Adrenal gland (tissue), 9 donors: ENCODE measurements at regions not wholly inside any gene's neighbourhood (a gene's known extent, or its start where the extent isn't known, plus 50 kb on each side); places are given as distances from the start of the nearest gene placed in this dataset.

Experiments used
- DNase-seq, 7 donors: peaks; one replicate each; pipeline ENCODE4 v3.0.0-alpha.2; 2019 to 2020
- H3K27ac ChIP-seq, 5 donors: fragments of 200-600 bp; sonication (generic) in 4 of 5; 1 replicate in 3 of 5; 2 replicates in 2 of 5; pipeline versions ENCODE4 v1.5.1 to v1.8.0; 2016 to 2020; ENCODE audit warnings: mild to moderate bottlenecking in 1 of 5
- H3K27me3 ChIP-seq: fragments of 200-600 bp; 2 replicates; pipeline ENCODE4 v1.8.0; 2021
- H3K36me3 ChIP-seq, 2 donors: fragments of 200-600 bp; replicated peaks in 1 of 2; 1 replicate in 1 of 2; 2 replicates in 1 of 2; pipeline versions ENCODE4 v1.5.1 to v1.8.0; 2018 to 2022
- H3K4me1 ChIP-seq, 2 donors: fragments of 200-600 bp; replicated peaks in 1 of 2; 1 replicate in 1 of 2; 2 replicates in 1 of 2; pipeline versions ENCODE4 v1.5.1 to v1.8.0; 2018 to 2021
- H3K4me3 ChIP-seq, 4 donors: fragments of 200-600 bp; sonication (generic) in 3 of 4; one replicate each; pipeline ENCODE4 v1.5.1; 2016 to 2018
- H3K9me3 ChIP-seq, 3 donors: fragments of 200-600 bp; sonication (generic) in 1 of 3; replicated peaks in 1 of 3; 1 replicate in 2 of 3; 2 replicates in 1 of 3; pipeline versions ENCODE4 v1.5.1 to v1.8.0; 2016 to 2021
- POLR2A ChIP-seq, 2 donors: fragments of 450-650 bp; IDR thresholded peaks; one replicate each; pipeline ENCODE4 v1.6.1; 2017; ENCODE audit warnings: antibody characterized with exemption in 2 of 2, mild to moderate bottlenecking in 2 of 2, moderate library complexity in 1 of 2
- WGBS, 4 donors: extraction: QIAGEN DNeasy Blood & Tissue Kit in 2 of 4; methylation state at CpG; one replicate each; pipeline versions ENCODE4 v1.1.5 to v1.1.7; 2013 to 2017; 5-methylcytosine and 5-hydroxymethylcytosine counted together
- intact Hi-C, 2 donors: fragments of 100-400 bp; cut with DNase I; formaldehyde crosslinking; loops; one replicate each; pipeline versions ENCODE4 v1.14.1 to v1.15.0; 2022 to 2023
- TF ChIP-seq, protein P1 (sequence below), 6 experiments: fragments of 450-650 bp in 4 of 6; fragments of 200-600 bp in 2 of 6; sonication (generic) in 1 of 6; IDR thresholded peaks; 1 replicate in 5 of 6; 2 replicates in 1 of 6; pipeline versions ENCODE4 v1.5.1 to v1.8.0; 2016 to 2021; ENCODE audit warnings: antibody characterized with exemption in 6 of 6, mild to moderate bottlenecking in 2 of 6, moderate library complexity in 1 of 6
- donor health status: healthy with polysubstance abuse.
- donor health status: Bipolar disorder and iron deficiency.
- donor health status: DM: yes; HTN: yes; CAD: no.
- donor health status: DM: no; HTN: no; CAD: no.
- donor health status: DM: no; HTN: no; CAD: no.

DNA sequence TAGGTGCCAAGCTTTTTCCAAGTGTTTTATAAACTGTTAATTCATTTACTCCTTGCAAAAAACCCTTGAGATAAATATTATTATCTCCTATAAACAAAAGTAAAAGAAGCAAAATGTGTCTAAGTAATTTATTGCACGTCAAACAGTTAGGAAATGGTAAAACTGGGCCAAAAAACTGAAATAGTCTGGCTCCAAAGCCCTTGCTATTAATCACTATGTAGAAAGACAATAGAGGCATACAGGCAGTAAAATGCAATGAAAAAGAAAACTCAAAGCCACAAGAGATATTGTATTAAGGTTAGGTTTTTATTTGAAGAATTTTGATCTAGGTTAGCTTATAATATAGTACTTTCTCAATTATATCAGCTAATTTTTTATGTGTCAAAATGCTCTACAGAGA is 457.7 kb downstream of the ANXA1 start:
- Histone ChIP-seq H3K9me3 (no peaks in the 10 kb centered on the region), H3K27me3 (no peaks in the 10 kb centered on the region), H3K4me3 (no peak overlapping the region), H3K4me1 (no peaks in the 10 kb centered on the region), H3K27ac (no peak overlapping the region), H3K36me3 (no peaks in the 10 kb centered on the region)
- no peak for DNase-seq
- WGBS, 4 donors, result 24 to 40% (median 32%) methylated on average over 1 of the region's 1 CpG
- intact Hi-C loops, result no loop called here
- TF ChIP-seq POLR2A (IDR thresholded peaks at IDR 0.05), result no peak
- TF ChIP-seq, protein P1, sequence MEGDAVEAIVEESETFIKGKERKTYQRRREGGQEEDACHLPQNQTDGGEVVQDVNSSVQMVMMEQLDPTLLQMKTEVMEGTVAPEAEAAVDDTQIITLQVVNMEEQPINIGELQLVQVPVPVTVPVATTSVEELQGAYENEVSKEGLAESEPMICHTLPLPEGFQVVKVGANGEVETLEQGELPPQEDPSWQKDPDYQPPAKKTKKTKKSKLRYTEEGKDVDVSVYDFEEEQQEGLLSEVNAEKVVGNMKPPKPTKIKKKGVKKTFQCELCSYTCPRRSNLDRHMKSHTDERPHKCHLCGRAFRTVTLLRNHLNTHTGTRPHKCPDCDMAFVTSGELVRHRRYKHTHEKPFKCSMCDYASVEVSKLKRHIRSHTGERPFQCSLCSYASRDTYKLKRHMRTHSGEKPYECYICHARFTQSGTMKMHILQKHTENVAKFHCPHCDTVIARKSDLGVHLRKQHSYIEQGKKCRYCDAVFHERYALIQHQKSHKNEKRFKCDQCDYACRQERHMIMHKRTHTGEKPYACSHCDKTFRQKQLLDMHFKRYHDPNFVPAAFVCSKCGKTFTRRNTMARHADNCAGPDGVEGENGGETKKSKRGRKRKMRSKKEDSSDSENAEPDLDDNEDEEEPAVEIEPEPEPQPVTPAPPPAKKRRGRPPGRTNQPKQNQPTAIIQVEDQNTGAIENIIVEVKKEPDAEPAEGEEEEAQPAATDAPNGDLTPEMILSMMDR (IDR thresholded peaks at IDR 0.05), result no peak

- intact Hi-C loops, result no loop called here
- no peak for TF ChIP-seq POLR2A (IDR thresholded peaks at IDR 0.05)
- TF ChIP-seq, protein P1 (IDR thresholded peaks at IDR 0.05), result no peak
- Histone ChIP-seq H3K4me3 (no peak overlapping the region), H3K27me3 (no peaks in the 10 kb centered on the region), H3K9me3 (no peaks in the 10 kb centered on the region), H3K36me3 (no peaks in the 10 kb centered on the region), H3K4me1 (peaks cover 0 to 4% of the 10 kb centered on the region in 2 donors), H3K27ac (no peak overlapping the region)
- WGBS, 4 donors, result 56 to 66% (median 62%) methylated on average over 2 of the region's 2 CpGs
- DNase-seq, result no peak
Measured at GRCh38 chr9:73611032-73611431, 459.4 kb downstream of the ANXA1 start.

DNA sequence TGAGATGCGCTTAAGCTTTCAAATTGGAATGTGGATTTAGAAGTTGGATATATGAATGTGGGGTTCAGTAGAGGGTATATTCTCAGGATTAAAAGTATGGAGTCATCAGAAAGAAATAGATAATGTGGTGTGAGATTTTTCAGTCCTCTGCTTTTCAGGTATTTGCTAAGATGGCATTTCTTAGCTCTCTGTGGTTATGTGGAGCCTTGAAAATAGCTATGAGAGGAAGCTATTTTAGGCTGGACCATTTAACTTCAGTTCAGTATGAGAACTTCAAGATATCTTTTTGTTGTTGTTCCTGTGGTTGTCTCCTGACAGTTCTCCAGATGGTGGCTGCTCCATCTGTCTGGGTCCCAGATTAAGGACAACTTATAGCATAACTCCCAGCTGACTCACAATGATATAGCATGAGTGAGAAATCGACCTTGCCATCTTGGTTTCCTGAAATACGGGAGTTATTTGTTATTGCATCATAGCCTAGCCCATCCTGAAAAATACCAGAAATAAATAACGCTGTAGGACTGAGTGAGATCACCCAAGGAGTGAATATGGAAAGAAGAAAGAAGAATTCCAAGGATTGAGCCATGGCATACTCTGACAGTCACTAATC is 461.5 kb downstream of the ANXA1 start:
- intact Hi-C loops, result no loop called here
- H3K27me3 ChIP-seq, result no peaks in the 10 kb centered on the region
- H3K36me3 ChIP-seq, result no peaks in the 10 kb centered on the region
- H3K4me3 ChIP-seq, result no peak overlapping the region
- H3K27ac ChIP-seq, result no peak overlapping the region
- no peaks in the 10 kb centered on the region for H3K9me3 ChIP-seq
- peaks cover 0 to 13% of the 10 kb centered on the region in 2 donors for H3K4me1 ChIP-seq
- no peak for DNase-seq
- TF ChIP-seq, protein P1 (IDR thresholded peaks at IDR 0.05), result no peak
- TF ChIP-seq POLR2A (IDR thresholded peaks at IDR 0.05), result no peak
- 68 to 78% (median 76%) methylated on average over 4 of the region's 4 CpGs for WGBS, 4 donors

- H3K4me1 ChIP-seq, result peaks cover 0 to 13% of the 10 kb centered on the region in 2 donors
- DNase-seq, result no peak
- H3K4me3 ChIP-seq, result no peak overlapping the region
- H3K36me3 ChIP-seq, result no peaks in the 10 kb centered on the region
- H3K27ac ChIP-seq, result no peak overlapping the region
- H3K9me3 ChIP-seq, result no peaks in the 10 kb centered on the region
- intact Hi-C loops, result no loop called here
- no peaks in the 10 kb centered on the region for H3K27me3 ChIP-seq
- no peak for TF ChIP-seq POLR2A (IDR thresholded peaks at IDR 0.05)
- TF ChIP-seq, protein P1 (IDR thresholded peaks at IDR 0.05), result no peak
Measured at GRCh38 chr9:73615557-73615956, 463.9 kb downstream of the ANXA1 start.
